Upper lobe of left lung (tissue), 6 donors: ENCODE measurements at regions not wholly inside any gene's neighbourhood (a gene's known extent, or its start where the extent isn't known, plus 50 kb on each side); places are given as distances from the start of the nearest gene placed in this dataset.

Experiments used
- ATAC-seq, 2 donors: fragments of 200-7000 bp; cut with Tn5 transposase; one replicate each; pipeline ENCODE4 v1.9.1; 2022; ENCODE audit warnings: mild to moderate bottlenecking in 2 of 2, moderate library complexity in 2 of 2; ENCODE audit not compliant: low FRiP score in 2 of 2
- DNase-seq, 2 donors: peaks; one replicate each; pipeline ENCODE4 v3.0.0-alpha.2; 2019 to 2020
- H3K27ac ChIP-seq, 4 donors: fragments of 200-600 bp; sonication (generic); one replicate each; pipeline ENCODE4 v1.5.1; 2016 to 2019
- H3K27me3 ChIP-seq, 4 donors: fragments of 200-600 bp; sonication (generic); one replicate each; pipeline ENCODE4 v1.5.1; 2017 to 2019
- H3K36me3 ChIP-seq, 4 donors: fragments of 200-600 bp; sonication (generic); one replicate each; pipeline ENCODE4 v1.5.1; 2016 to 2019
- H3K4me1 ChIP-seq, 4 donors: fragments of 200-600 bp; sonication (generic); one replicate each; pipeline ENCODE4 v1.5.1; 2018 to 2019
- H3K4me3 ChIP-seq, 4 donors: fragments of 200-600 bp; sonication (generic); one replicate each; pipeline ENCODE4 v1.5.1; 2017 to 2019; ENCODE audit warnings: mild to moderate bottlenecking in 2 of 4, moderate library complexity in 1 of 4
- H3K9me3 ChIP-seq, 4 donors: fragments of 200-600 bp; sonication (generic); one replicate each; pipeline ENCODE4 v1.5.1; 2018 to 2019
- CTCF ChIP-seq, 6 experiments: fragments of 450-650 bp in 4 of 6; fragments of 200-600 bp in 2 of 6; sonication (generic) in 2 of 6; IDR thresholded peaks; one replicate each; pipeline ENCODE4 v1.5.1; 2016 to 2019; ENCODE audit warnings: antibody characterized with exemption in 6 of 6
- EP300 ChIP-seq, 4 donors: sonication (generic); formaldehyde crosslinking; IDR thresholded peaks; one replicate each; pipeline ENCODE4 v1.5.1; 2017; ENCODE audit warnings: antibody characterized with exemption in 4 of 4, control low read depth in 2 of 4
- POLR2A ChIP-seq, 4 donors: fragments of 450-650 bp; IDR thresholded peaks; one replicate each; pipeline ENCODE4 v1.5.1; 2016 to 2017; ENCODE audit warnings: antibody characterized with exemption in 4 of 4, mild to moderate bottlenecking in 2 of 4
- POLR2AphosphoS5 ChIP-seq, 2 donors: sonication (generic); formaldehyde crosslinking; IDR thresholded peaks; one replicate each; pipeline ENCODE4 v1.5.1; 2017; ENCODE audit warnings: antibody characterized with exemption in 2 of 2
- WGBS, 2 donors: methylation state at CpG; one replicate each; pipeline ENCODE4 v1.1.5; 2017 to 2018; 5-methylcytosine and 5-hydroxymethylcytosine counted together
- small RNA-seq, 4 donors: library from RNA; depleted of rRNA; stranded (forward); fragments of <200 nt; gene quantifications; one replicate each; pipeline ENCODE3, GENCODE V24; 2016
- donor health status: DM: no; HTN: no; CAD: no; lungs with moderate emphysema.
- donor health status: DM: no; HTN: yes; CAD: no; lungs with severe emphysema.

- no peak for DNase-seq
- TF ChIP-seq POLR2AphosphoS5 (IDR thresholded peaks at IDR 0.05) (peak in 1 of 2 donors; percentile 24), EP300 (IDR thresholded peaks at IDR 0.05) (no peak)
- no peaks in the 10 kb centered on the region for H3K9me3 ChIP-seq
- no peak overlapping the region for H3K4me3 ChIP-seq
- H3K27me3 ChIP-seq = no peaks in the 10 kb centered on the region
- no peaks in the 10 kb centered on the region for H3K36me3 ChIP-seq
- whole genome bisulfite sequencing, 2 donors = 58 to 81% methylated on average over 9 of the region's 9 CpGs
- peaks cover 0 to 26% (median 4%) of the 10 kb centered on the region in 4 donors for H3K4me1 ChIP-seq
- H3K27ac ChIP-seq = peak overlapping the region in 2 of 4 donors; percentile 66 to 68
- no peak for ATAC-seq
These were observed 63.4 kb upstream of the WWC1 start for GRCh38 chr5:168227973-168228615.

- DNase-seq = no peak
- peaks cover 0 to 26% (median 4%) of the 10 kb centered on the region in 4 donors for H3K4me1 ChIP-seq
- no peak for ATAC-seq
- 62 to 84% methylated on average over 3 of the region's 3 CpGs for WGBS, 2 donors
- H3K27me3 ChIP-seq = no peaks in the 10 kb centered on the region
- H3K36me3 ChIP-seq = no peaks in the 10 kb centered on the region
- peak overlapping the region in 1 of 4 donors; percentile 66 for H3K27ac ChIP-seq
- no peaks in the 10 kb centered on the region for H3K9me3 ChIP-seq
- no peak overlapping the region for H3K4me3 ChIP-seq
- TF ChIP-seq POLR2AphosphoS5 (IDR thresholded peaks at IDR 0.05) (no peak), CTCF (IDR thresholded peaks at IDR 0.05) (no peak), EP300 (IDR thresholded peaks at IDR 0.05) (no peak), POLR2A (IDR thresholded peaks at IDR 0.05) (no peak)
These were observed 62.8 kb upstream of the WWC1 start for GRCh38 chr5:168228668-168229067.

- H3K4me3 ChIP-seq = no peak overlapping the region
- H3K4me1 ChIP-seq = peaks cover 0 to 1% (median 0%) of the 10 kb centered on the region in 4 donors
- TF ChIP-seq POLR2AphosphoS5 (IDR thresholded peaks at IDR 0.05) = no peak
- no peak for TF ChIP-seq EP300 (IDR thresholded peaks at IDR 0.05)
- TF ChIP-seq POLR2A (IDR thresholded peaks at IDR 0.05) = no peak
- no peak for TF ChIP-seq CTCF (IDR thresholded peaks at IDR 0.05)
- no peaks in the 10 kb centered on the region for H3K9me3 ChIP-seq
- H3K27me3 ChIP-seq = no peaks in the 10 kb centered on the region
- DNase-seq (no peak), ATAC-seq (peak in 1 of 2 donors; percentile 28)
- no peak overlapping the region for H3K27ac ChIP-seq
- H3K36me3 ChIP-seq = no peaks in the 10 kb centered on the region
- WGBS, 2 donors = 88 to 96% methylated on average over 3 of the region's 3 CpGs
These were observed 57.3 kb upstream of the WWC1 start for GRCh38 chr5:168234133-168234532.

DNA sequence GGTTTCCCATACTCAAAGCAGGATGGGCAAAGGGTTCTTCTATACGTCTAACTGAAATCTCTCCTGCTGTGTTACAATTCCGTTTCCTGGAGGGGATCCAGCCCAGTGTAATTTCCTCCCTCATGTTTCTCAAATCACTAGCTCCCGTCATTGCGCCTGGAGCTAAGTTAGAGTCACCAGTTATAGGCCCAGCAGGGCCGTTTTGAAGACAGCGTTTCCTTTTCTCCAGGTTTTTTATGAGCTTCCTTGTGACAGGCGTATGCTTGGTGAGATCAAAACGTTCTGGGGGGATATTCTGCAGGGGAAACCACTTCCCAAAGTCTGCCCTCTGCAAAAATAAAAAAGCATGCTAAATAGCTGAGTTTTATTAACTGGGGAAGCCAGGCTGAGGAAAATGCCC lies 53.0 kb upstream of the WWC1 start:
- no peaks in the 10 kb centered on the region for H3K9me3 ChIP-seq
- ATAC-seq (no peak), DNase-seq (no peak)
- H3K36me3 ChIP-seq = no peaks in the 10 kb centered on the region
- no peaks in the 10 kb centered on the region for H3K4me1 ChIP-seq
- H3K4me3 ChIP-seq = no peak overlapping the region
- TF ChIP-seq POLR2AphosphoS5 (IDR thresholded peaks at IDR 0.05) (no peak), CTCF (IDR thresholded peaks at IDR 0.05) (no peak), EP300 (IDR thresholded peaks at IDR 0.05) (no peak), POLR2A (IDR thresholded peaks at IDR 0.05) (no peak)
- H3K27ac ChIP-seq = no peak overlapping the region
- no peaks in the 10 kb centered on the region for H3K27me3 ChIP-seq
- 49 to 60% methylated on average over 8 of the region's 8 CpGs for whole genome bisulfite sequencing, 2 donors

DNA sequence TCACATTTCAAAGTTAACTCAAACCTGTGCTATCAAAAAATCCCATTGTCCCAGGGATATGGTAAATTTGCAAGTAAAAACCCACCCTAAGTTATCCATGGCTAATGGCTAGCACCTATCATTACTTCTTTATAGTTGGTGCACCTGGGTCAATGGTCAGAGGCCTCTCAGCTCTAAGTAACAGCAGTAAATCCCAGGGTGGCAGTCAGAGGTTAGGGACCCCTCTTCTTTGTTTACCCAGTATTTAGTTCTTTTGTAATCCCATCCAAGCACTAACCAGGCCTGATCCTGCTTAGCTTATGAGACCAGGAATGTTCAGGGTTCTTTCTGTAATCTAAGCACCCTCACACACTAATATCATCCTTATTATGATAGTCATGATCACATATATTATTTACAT lies 52.1 kb upstream of the WWC1 start:
- ATAC-seq (no peak), DNase-seq (no peak)
- Histone ChIP-seq H3K27ac (no peak overlapping the region), H3K9me3 (no peaks in the 10 kb centered on the region), H3K27me3 (no peaks in the 10 kb centered on the region), H3K4me3 (no peak overlapping the region), H3K36me3 (no peaks in the 10 kb centered on the region), H3K4me1 (no peaks in the 10 kb centered on the region)
- TF ChIP-seq POLR2A (IDR thresholded peaks at IDR 0.05) (no peak), CTCF (IDR thresholded peaks at IDR 0.05) (no peak), POLR2AphosphoS5 (IDR thresholded peaks at IDR 0.05) (no peak)

Small RNA genes in the stretch of these regions (small RNA-seq; reads per million reads assigned to genes)
- gene AC026403.1 = 0 reads per million in 4 donors
- 0 reads per million in 4 donors for gene RF00561
- gene RN7SKP60 = 0 reads per million in 4 donors
- 0 reads per million in 4 donors for gene RNU6-168P
- gene RNU6-209P = 0 reads per million in 4 donors
